ENCODE measurements at regions not wholly inside any gene's neighbourhood (a gene's known extent, or its start where the extent isn't known, plus 50 kb on each side); places are given as distances from the start of the nearest gene placed in this dataset.
"Not testable (repeated sequence)": the region's sequence is repeated elsewhere in the genome, so short reads cannot be mapped to it uniquely, and the experiment has no call there.

- DNase-seq = no peak
These were observed 72.6 kb downstream of the ISX start for GRCh38 chr22:35138521-35138920.

GRCh38 chr22:35140879-35141745 is 75.2 kb downstream of the ISX start:
- no peak for DNase-seq

- no peak for DNase-seq
These were observed 82.4 kb downstream of the ISX start for GRCh38 chr22:35148381-35148780.

GRCh38 chr22:35148866-35149548 is 83.0 kb downstream of the ISX start:
- no peak for DNase-seq

- DNase-seq = peak; percentile 40
These were observed 84.5 kb downstream of the ISX start for GRCh38 chr22:35150183-35151107.

GRCh38 chr22:35152316-35152715 is 86.4 kb downstream of the ISX start:
- DNase-seq = no peak

DNA sequence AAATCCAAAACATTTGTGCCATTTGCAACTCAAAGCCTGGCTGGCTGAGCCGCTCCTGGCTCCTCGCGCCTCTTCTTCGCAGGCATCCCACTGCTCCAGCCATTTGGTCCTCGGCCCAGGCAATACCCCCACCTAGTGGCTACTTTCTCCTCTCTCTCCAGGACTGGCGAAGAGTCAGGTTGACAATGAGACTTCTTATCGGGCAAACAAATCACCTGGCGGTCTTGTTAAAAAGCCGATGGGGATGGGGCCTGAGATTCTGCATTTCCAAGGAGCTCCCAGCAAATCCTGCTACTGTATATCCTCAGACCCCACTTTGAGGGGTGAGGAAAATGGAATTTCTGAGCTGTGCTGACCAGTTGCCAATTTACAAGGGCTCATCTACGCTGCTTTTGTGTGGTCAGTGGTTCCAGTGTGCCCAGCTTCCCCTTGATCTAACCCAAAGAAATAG is 89.0 kb downstream of the ISX start:
- DNase-seq = peak; percentile 58

GRCh38 chr22:35155403-35156025 is 89.6 kb downstream of the ISX start:
- DNase-seq = no peak

DNA sequence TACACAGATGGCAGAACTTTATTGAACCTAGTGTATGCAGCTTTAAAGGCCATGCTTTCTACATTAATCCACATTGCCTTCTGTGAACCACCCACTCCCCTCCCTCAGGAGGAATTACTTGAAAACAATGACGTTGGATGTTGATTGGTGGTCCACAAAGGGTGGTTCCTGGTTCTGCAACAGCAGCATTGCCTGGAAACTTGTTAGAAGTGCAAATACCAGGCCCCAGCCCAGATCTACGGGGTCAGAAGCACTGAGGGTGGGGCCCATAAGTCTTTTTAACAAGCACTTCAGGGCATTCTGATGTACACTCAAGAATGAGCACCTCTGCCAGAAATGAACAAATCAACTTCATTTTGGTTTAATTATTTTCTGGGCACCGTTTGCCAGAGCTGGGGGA is 91.0 kb downstream of the ISX start:
- no peak for DNase-seq

GRCh38 chr22:35158336-35158735 is 92.4 kb downstream of the ISX start:
- no peak for DNase-seq

GRCh38 chr22:35159343-35159742 is 93.4 kb downstream of the ISX start:
- DNase-seq = no peak

GRCh38 chr22:35160268-35160667 is 94.3 kb downstream of the ISX start:
- DNase-seq = no peak

- DNase-seq = not testable (repeated sequence)
These were observed 91.4 kb upstream of the HMGXB4 start for GRCh38 chr22:35165896-35166295.

DNA sequence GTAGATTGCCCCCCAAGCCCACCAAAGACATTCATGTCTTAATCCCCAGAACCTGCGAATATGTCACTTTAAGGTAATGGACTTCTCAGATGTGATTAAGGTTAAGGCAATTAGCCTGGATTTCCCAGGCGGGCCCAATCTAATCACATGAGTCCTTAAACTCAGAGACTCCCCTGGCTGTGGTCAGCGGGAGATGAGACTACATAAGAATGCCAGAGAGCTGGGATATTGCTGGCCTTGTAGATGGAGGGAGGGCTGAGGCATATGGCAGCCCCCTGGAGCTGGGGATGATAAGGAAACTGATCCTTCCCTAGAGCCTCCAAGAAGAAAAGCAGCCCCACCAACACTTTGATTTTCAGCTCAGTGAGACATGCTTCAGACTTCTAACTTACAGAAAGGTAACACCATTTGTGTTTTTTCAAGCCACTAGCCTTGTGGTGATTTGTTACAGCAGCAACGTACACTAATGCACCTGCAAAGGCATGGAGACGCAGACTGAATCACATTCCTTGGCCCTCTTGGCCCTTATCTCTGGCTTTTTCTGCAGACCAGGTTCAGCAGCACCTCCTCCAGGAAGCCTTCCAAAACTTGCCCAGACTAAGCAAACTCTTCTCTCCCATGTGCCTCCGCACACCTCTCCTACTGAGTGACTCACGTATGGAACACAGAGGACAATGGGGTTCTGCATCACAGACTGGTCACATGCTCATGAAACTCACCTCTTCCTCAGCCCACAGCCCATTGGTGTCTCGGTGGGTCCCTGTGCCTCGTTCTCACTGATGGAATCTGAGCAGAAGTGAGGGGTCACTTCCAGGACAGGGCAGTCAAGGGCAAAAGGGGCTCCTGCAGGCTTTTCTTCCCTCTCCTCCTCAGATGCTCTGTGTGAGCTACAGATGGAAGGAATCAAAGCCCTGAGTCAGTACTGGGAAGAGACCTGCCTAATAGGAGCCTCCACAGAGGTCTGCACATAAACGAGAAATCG is 86.3 kb upstream of the HMGXB4 start:
- no peak for DNase-seq

DNA sequence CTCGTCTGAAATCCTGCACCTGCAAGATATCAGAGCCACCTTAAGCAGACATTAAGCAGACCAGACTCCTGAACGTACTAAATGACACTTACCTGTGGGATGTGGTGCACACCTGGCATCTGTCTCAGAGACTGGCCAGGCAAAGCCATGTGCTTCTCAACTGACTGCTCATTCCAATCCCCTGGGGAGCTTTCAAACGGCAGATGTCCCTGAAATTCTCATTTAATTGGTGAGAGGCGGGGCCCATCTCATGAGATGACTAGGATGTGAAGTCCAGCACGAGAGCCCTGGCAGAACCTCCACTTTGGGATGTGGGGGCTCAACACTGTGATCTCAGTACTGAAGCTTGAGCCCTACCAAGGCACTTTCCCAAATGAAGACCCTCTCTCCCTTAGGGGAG is 84.9 kb upstream of the HMGXB4 start:
- peak; percentile 88 for DNase-seq

DNA sequence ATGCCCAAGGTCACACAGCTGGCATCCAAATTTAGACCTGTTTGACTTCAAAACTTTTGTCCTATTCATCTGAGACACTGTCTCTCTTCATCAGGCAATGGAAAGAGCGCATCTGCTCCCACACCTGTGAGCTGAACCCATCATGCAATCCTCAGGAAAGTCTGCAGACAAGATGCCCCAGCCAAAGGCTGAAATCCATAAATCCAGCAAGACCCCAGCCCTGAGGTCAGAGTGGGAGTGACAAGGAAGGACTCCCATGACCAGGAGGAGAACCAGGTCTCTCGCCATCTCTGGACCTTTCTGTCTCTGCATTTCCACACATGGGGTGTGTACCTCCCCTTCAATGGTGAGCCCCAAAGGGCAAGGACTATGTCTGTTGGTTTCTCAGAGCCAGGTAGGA is 83.6 kb upstream of the HMGXB4 start:
- DNase-seq = no peak

DNA sequence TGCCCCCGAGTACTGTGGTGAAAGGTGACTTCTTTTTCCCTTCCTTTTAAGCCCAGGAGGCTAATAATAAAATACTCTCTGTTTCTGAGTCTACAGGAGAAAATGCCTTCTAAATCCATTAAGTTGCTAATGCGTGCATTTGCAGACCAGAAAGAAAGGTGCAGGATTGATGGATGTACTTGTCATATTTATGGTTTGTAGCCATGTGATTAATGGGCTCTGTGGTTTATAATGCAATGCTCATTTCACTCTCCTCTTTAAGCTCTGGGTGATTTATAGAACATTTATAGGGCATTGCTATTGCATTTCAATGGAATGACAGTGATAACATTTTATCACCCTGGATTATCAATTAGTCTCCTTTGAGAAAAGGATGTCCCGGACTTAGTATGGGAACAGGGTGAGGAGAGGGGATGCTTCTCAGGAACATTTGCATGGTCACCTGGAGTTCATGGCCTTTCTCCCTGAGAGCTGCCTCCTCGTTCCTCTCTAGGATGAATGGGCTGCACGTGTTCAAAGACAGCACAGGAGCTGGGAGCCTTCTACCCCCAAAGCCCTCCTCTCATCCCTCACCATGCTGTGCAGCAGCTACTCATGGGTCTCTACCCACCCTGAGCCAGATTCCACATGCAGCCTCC is 82.8 kb upstream of the HMGXB4 start:
- DNase-seq = no peak

GRCh38 chr22:35175392-35175791 is 81.9 kb upstream of the HMGXB4 start:
- DNase-seq = no peak

DNA sequence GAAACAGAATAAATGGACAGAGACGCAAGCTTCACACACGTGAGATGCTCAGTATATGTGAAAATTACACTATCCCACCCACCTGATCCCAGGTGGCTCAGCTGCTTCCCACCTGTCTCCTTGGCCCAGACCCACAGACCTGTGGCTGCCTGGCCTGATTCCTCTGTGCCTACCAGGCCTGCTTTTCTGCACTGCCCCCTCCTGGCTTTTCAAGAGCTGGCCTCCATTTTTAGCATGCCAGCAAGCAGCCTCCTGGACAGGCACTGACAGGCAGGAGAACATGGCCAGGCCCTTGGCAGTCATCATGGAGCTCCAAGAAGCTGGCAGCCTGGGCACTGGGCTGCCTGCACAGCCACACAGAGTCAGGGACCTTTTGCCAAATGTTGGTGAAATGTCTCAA is 79.5 kb upstream of the HMGXB4 start:
- DNase-seq = no peak

GRCh38 chr22:35178446-35178845 is 78.8 kb upstream of the HMGXB4 start:
- no peak for DNase-seq

GRCh38 chr22:35183917-35184316 is 73.4 kb upstream of the HMGXB4 start:
- no peak for DNase-seq

Measured in NCI-H1105 (cell line).